Nephron progenitor cell (in vitro differentiated cells): ENCODE measurements at regions not wholly inside any gene's neighbourhood (a gene's known extent, or its start where the extent isn't known, plus 50 kb on each side); places are given as distances from the start of the nearest gene placed in this dataset.

ENCODE experiments used
- DNase-seq: peaks from one replicate; pipeline ENCODE4 v3.0.0; 2021
- H3K27ac Mint-ChIP-seq: 2 replicates; pipeline ENCODE4 v1.8.0; 2021; ENCODE audit warnings: mild to moderate bottlenecking, moderate library complexity, mixed read lengths
- H3K27me3 Mint-ChIP-seq: 2 replicates; pipeline ENCODE4 v1.8.0; 2021; ENCODE audit warnings: mild to moderate bottlenecking, low read depth, mixed read lengths; ENCODE audit not compliant: poor library complexity
- H3K36me3 Mint-ChIP-seq: 2 replicates; pipeline ENCODE4 v1.8.0; 2021; ENCODE audit warnings: low read depth, mixed read lengths
- H3K4me1 Mint-ChIP-seq: 2 replicates; pipeline ENCODE4 v1.8.0; 2021; ENCODE audit warnings: mixed read lengths
- H3K4me3 Mint-ChIP-seq: 2 replicates; pipeline ENCODE4 v1.8.0; 2021; ENCODE audit warnings: mild to moderate bottlenecking, moderate library complexity, mixed read lengths
- H3K9me3 Mint-ChIP-seq: 2 replicates; pipeline ENCODE4 v1.8.0; 2021; ENCODE audit warnings: mild to moderate bottlenecking, moderate library complexity, mixed read lengths
- CTCF ChIP-seq: fragments of 200-600 bp; sonication (generic); IDR thresholded peaks from 2 replicates; pipeline ENCODE4 v1.5.0; 2021; ENCODE audit warnings: antibody characterized with exemption

DNA sequence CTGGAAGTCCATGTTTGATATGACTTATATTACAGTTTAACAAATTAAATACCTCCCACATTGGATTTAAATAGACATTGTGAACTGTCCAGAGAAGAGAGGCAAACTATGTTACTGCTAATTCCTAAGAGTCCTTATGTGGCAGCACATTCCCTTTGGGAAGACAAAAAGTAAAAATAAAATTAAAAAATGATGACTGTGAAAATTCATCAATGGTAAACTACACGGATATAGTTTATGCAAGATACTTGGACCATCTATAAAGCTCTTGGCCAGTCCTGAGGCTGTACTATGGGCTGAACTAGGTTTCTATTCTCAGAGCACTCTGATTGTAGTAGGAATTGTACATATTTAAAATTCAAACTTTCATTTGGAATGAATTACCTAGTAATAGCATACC is 206.4 kb downstream of the LRRK2 start:
- no peak for DNase-seq
- no peaks in the 10 kb centered on the region for H3K4me1 Mint-ChIP-seq
- no peak overlapping the region for H3K4me3 Mint-ChIP-seq
- no peaks in the 10 kb centered on the region for H3K36me3 Mint-ChIP-seq
- no peaks in the 10 kb centered on the region for H3K9me3 Mint-ChIP-seq
- H3K27ac Mint-ChIP-seq = no peak overlapping the region
- no peak for TF ChIP-seq CTCF
- no peaks in the 10 kb centered on the region for H3K27me3 Mint-ChIP-seq

GRCh38 chr12:40435251-40435650 is 210.5 kb downstream of the LRRK2 start:
- no peak overlapping the region for H3K4me3 Mint-ChIP-seq
- no peak for DNase-seq

DNA sequence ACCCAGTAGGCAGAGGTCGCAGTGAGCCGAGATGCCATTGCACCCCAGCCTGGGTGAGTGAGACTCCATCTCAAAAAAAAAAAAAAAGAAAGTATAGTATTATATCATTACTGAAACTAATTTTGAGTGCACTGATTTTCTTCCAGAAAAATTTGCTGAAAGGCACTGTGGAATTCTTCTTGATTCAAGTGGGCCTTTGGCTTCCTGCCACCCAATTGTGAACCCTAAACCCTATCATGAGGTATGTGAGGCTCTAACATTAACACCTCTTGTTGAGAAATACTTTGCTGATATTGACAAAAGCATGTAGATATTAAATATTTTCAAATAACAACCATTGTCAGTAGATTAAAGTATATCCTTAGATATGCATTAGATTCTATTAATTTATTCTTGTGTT is 211.2 kb downstream of the LRRK2 start:
- TF ChIP-seq CTCF = no peak
- Mint-ChIP-seq H3K27me3 (no peaks in the 10 kb centered on the region), H3K36me3 (no peaks in the 10 kb centered on the region), H3K27ac (no peak overlapping the region), H3K4me1 (no peaks in the 10 kb centered on the region), H3K9me3 (no peaks in the 10 kb centered on the region), H3K4me3 (no peak overlapping the region)
- DNase-seq = no peak

More at GRCh38 chr12:40435251-40435650, 210.5 kb downstream of the LRRK2 start:
- no peaks in the 10 kb centered on the region for H3K27me3 Mint-ChIP-seq
- H3K9me3 Mint-ChIP-seq = no peaks in the 10 kb centered on the region
- TF ChIP-seq CTCF = no peak
- no peaks in the 10 kb centered on the region for H3K36me3 Mint-ChIP-seq
- no peaks in the 10 kb centered on the region for H3K4me1 Mint-ChIP-seq
- H3K27ac Mint-ChIP-seq = no peak overlapping the region

- Mint-ChIP-seq H3K4me1 (no peaks in the 10 kb centered on the region), H3K36me3 (no peaks in the 10 kb centered on the region), H3K4me3 (no peak overlapping the region), H3K27ac (no peak overlapping the region), H3K9me3 (no peaks in the 10 kb centered on the region), H3K27me3 (no peaks in the 10 kb centered on the region)
- DNase-seq = no peak
- TF ChIP-seq CTCF = no peak
Observed at GRCh38 chr12:40436564-40436963, 211.8 kb downstream of the LRRK2 start.

DNA sequence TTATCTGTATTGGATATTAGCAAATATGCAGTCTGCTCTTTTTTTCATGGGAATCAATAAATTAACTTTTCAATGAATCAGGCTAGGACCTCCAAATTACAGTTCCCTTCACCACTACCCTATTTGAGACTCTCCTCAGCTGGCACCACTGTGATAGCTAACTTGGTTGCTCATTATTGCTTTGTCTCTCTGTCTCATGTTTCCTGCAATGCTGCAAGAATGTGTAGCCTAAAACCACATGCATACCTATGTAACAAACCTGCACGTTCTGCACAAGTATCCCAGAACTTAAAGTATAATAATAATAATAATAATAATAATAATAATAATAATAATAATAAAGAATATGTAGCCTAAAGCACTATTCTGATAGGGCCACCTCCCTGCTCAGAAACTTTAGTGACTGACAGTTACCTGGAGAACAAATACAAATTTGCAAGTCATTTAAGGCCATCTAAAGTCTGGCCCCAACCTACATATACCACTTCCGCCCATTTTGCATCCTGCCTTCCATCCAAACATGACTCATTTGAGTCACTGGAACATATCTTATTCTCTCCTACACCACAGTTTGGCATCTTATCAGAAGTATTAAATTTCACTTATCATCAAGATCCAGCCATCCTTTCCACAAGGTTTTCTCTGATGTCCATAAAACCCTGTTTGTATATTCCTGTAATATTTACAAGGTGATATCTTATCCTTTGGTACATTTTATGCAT is 215.1 kb downstream of the LRRK2 start:
- no peaks in the 10 kb centered on the region for H3K9me3 Mint-ChIP-seq
- TF ChIP-seq CTCF = no peak
- DNase-seq = no peak
- H3K27ac Mint-ChIP-seq = no peak overlapping the region
- no peak overlapping the region for H3K4me3 Mint-ChIP-seq
- H3K36me3 Mint-ChIP-seq = no peaks in the 10 kb centered on the region
- H3K27me3 Mint-ChIP-seq = no peaks in the 10 kb centered on the region
- no peaks in the 10 kb centered on the region for H3K4me1 Mint-ChIP-seq

GRCh38 chr12:40444174-40444573 is 219.4 kb downstream of the LRRK2 start:
- H3K4me3 Mint-ChIP-seq = no peak overlapping the region
- H3K4me1 Mint-ChIP-seq = no peaks in the 10 kb centered on the region
- H3K9me3 Mint-ChIP-seq = no peaks in the 10 kb centered on the region
- H3K27me3 Mint-ChIP-seq = no peaks in the 10 kb centered on the region
- no peaks in the 10 kb centered on the region for H3K36me3 Mint-ChIP-seq
- no peak overlapping the region for H3K27ac Mint-ChIP-seq
- no peak for DNase-seq
- no peak for TF ChIP-seq CTCF
